ENCODE measurements at regions not wholly inside any gene's neighbourhood (a gene's known extent, or its start where the extent isn't known, plus 50 kb on each side); places are given as distances from the start of the nearest gene placed in this dataset.

GRCh38 chr15:95616306-95616705 lies 714.2 kb upstream of the NR2F2 start:
- no peak for TF ChIP-seq CTCF (IDR thresholded peaks at IDR 0.05; ENCODE audit: control insufficient read depth, insufficient read depth, low read depth, low read length, missing control alignments)
- no peak for DNase-seq (ENCODE audit: low read depth)
- no peak overlapping the region for H3K4me3 ChIP-seq (ENCODE audit: control insufficient read depth, low read depth, low read length)

GRCh38 chr15:95620934-95621579 lies 709.4 kb upstream of the NR2F2 start:
- TF ChIP-seq CTCF (IDR thresholded peaks at IDR 0.05; ENCODE audit: control insufficient read depth, insufficient read depth, low read depth, low read length, missing control alignments), result no peak
- no peak overlapping the region for H3K4me3 ChIP-seq (ENCODE audit: control insufficient read depth, low read depth, low read length)
- DNase-seq (ENCODE audit: low read depth), result peak; percentile 18

DNA sequence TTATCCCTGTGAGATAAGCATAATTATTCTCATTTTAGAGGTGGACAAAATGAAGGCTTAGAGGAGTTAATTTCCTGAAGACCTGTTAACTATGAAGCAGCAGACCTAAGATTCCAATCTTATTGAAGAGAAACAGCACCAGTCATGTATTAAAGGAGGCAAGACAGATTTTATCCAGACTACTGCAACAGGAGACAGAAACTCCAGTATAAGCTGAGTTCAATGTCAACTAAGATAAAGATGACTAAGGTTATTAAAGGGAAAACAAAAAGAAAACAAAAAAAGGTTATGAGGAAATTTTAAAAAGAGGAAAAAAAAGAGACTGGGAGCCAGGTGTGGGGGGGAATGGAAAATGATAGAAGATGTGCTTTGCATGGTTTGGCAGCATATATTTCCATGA lies 707.7 kb upstream of the NR2F2 start:
- no peak overlapping the region for H3K4me3 ChIP-seq (ENCODE audit: control insufficient read depth, low read depth, low read length)
- no peak for DNase-seq (ENCODE audit: low read depth)
- no peak for TF ChIP-seq CTCF (IDR thresholded peaks at IDR 0.05; ENCODE audit: control insufficient read depth, insufficient read depth, low read depth, low read length, missing control alignments)

- no peak overlapping the region for H3K4me3 ChIP-seq (ENCODE audit: control insufficient read depth, low read depth, low read length)
- DNase-seq (ENCODE audit: low read depth), result no peak
- TF ChIP-seq CTCF (IDR thresholded peaks at IDR 0.05; ENCODE audit: control insufficient read depth, insufficient read depth, low read depth, low read length, missing control alignments), result no peak
Measured at GRCh38 chr15:95624100-95624499, 706.4 kb upstream of the NR2F2 start.

DNA sequence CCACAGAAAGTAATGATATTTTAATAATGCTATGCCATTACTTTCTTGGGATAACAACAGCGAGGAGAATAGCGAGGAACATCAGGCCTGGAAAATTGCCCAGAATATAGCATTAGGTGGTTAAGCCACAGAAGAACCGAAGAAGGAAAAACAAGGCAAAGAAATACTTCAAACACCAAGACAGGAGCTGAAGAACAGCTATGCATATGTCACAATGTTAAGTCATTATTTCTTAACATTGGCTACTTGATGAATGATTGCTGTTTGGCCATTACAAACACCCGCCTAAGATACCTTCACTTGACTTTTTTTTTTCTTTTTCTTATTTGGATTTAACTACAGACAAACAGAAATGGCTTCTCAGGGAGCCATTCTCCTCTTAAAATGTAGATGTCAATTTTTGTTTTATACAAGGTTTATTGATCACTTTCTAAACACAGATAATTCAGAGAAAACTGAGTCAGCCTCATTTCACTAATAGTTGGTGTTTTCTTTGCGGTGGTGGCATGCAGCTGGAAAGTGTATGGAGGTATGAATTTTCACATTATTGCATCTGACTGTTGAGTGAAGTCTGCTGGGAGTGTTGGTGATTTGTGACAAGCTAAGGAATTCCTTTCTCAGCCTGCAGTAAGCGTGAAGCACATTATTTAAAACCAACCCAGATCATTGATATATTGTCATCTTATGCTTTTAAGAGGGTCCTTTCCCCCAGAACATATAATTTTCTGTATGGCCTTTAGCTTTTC lies 705.7 kb upstream of the NR2F2 start:
- TF ChIP-seq CTCF (IDR thresholded peaks at IDR 0.05; ENCODE audit: control insufficient read depth, insufficient read depth, low read depth, low read length, missing control alignments), result no peak
- no peak for DNase-seq (ENCODE audit: low read depth)
- no peak overlapping the region for H3K4me3 ChIP-seq (ENCODE audit: control insufficient read depth, low read depth, low read length)

DNA sequence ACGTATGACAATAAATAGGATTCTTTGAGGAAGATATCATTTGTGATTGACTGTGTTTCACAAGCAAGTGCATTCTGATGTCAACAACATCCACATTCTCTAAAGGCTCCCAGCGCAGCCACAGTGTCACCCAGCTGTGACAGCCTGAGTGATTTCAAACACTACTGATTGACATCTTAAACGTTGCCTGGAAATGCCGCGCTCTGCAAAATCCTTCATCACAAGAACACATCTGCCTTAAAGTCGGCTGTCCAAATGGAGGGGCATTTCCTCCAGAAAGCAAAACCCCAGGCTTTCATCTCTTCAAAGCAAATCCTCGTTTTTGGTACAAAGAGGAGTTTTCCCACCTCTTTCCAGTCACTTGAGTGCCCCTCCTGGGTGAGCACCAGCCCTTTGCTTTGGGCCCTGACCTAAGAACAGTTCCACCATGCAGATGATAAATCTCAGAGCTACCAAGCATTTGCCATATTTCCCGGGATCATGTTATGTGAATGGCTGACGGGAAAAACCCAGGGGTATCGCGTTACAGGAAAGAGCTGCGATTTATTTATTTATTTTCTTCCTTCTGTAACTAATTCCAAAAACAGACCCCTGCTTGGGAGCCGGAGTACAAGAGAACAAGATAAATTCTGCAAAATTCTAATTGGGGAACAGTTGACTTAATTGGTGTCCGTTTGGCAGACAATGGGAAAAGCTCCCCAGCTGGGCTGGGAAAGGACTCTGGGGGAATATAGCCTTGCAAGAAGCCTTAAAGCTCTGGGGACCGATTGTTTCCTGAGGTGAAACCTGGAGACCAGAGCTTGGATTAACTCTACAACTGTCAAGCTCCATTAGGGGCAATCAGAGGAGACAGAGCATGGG lies 703.8 kb upstream of the NR2F2 start:
- no peak for DNase-seq (ENCODE audit: low read depth)
- H3K4me3 ChIP-seq (ENCODE audit: control insufficient read depth, low read depth, low read length), result no peak overlapping the region
- no peak for TF ChIP-seq CTCF (IDR thresholded peaks at IDR 0.05; ENCODE audit: control insufficient read depth, insufficient read depth, low read depth, low read length, missing control alignments)

All from AG09309 (cell line).